UCSD-AML1 (cell line): ENCODE measurements at regions not wholly inside any gene's neighbourhood (a gene's known extent, or its start where the extent isn't known, plus 50 kb on each side); places are given as distances from the start of the nearest gene placed in this dataset.
A peak's percentile ranks its signal among the peaks of the same experiment; 100 is the strongest.

Experiments used
- DNase-seq: peaks from one replicate; lab custom pipeline; 2025; ENCODE audit not compliant: unreplicated experiment; lab: John Stamatoyannopoulos, UW

DNA sequence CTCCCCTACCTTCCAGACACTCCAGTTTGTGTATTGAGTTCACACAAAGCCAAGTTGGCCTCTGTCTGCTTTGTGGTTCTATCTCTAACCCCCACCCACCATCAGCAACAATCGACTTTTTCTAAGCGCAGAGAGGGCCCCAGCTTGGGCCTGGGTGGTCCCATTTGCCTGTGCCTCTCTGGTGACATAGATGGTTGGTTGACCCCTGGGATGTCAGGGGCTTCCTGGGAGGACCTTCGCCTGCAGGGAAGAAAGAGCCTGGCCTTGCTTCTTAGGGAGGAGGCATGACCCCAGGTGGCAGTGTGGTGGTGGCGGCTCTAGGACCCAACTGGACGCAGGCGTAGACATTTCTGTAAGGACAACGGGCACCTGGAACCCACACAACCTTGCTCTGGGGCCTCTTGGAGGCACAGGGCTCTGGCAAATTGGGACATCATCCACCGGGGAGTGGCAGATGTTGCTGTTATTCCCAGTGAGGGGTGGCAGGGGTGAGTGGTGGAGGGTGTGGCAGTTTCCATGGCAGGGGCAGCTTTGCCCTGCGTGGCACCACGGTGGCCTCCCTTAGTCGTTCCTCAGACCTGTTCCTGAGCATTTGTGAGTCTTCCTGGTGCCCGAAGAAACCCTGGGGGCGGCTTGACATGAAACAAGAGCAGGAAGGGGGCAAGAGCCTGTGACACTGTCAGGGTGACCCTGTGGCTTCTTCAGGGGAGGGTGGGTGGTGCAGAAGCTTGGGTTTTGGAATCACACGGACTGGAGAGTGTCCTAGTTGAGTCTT lies 171.0 kb upstream of the IER5L start:
- DNase-seq = no peak

DNA sequence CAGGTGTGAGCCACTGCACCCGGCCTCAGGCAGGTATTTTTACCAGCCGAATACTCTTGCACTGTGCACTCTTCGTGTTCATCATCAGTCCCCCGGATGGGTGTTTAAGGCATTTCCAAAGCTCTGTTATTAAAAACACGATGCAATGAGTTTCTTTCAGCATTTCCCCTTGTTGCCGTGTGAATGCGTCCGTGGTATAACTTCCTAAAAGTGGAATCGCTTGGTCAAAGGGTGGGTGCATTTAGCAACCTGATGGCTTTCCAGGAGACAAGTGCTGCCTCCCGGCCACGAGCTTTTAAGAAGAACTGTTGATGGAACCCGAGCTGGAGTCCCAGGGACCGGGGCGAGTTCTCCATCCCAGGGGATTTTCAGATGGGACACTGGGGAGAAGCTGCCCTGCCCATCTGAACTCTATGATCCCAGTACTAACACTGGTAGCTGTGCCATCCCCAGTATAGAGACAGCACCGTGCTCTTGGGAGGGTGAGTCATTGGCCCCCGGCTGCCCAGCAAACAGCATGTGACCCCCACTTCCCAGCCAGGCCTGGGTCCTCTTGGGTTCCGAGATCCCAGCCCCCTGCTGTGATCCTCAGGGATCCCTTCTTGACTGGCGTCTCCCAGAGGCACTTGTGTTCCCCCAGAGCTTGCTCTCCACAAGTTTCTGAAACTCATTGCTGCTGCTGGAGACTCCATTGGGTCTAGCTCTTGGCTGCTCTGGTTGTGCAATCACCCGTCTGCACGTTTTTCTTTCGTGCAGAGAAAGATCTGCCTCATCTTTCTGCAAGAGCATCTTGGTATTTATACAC lies 169.5 kb upstream of the IER5L start:
- no peak for DNase-seq

- no peak for DNase-seq
These were observed 168.0 kb upstream of the IER5L start for GRCh38 chr9:129346046-129346445.

GRCh38 chr9:129344641-129345495 lies 166.8 kb upstream of the IER5L start:
- no peak for DNase-seq

- peak; percentile 76 for DNase-seq
These were observed 165.6 kb upstream of the IER5L start for GRCh38 chr9:129343424-129344375.

GRCh38 chr9:129342591-129343423 lies 164.7 kb upstream of the IER5L start:
- DNase-seq = no peak

GRCh38 chr9:129341987-129342348 lies 163.9 kb upstream of the IER5L start:
- no peak for DNase-seq

DNA sequence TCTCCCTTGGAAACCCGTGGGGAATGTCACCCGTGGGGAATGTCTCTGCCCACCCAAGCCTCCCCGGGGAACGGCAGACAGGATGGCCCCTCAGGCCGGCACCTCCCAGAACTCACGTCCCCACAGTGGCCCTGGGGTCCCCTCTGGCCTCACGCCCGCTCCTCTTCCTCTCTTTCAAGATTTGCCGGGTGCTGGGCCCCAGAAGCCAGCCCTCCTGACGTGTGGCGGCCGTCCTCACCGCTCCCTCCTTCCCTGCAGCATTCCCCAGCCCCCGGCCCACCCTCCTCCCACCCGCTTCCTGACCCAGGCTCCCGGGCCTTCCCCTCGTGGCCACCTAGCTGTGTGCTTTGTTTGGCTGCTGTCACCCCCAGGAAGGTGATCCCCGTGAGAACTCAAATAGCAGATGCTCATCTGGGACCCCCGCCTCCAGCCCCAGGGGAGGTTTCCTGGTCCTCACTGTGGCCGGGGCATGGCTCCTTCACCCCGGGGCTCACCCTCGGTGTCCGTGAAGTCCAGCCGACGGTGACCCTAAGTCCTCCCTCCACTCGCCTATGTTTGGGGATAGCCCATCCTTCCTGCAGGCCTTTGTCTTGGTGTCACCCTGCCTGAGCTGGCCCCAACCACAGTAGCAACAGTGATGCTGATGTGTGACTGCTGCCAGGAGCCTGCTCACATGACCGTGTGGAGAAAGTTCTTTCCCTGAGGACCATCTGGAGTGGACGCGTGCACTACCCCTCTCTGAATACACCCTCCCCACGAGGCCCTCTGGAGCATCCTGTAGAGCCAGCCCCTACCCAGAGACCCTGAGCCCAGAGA lies 163.3 kb upstream of the IER5L start:
- DNase-seq = no peak

- no peak for DNase-seq
These were observed 162.5 kb upstream of the IER5L start for GRCh38 chr9:129340427-129341170.

DNA sequence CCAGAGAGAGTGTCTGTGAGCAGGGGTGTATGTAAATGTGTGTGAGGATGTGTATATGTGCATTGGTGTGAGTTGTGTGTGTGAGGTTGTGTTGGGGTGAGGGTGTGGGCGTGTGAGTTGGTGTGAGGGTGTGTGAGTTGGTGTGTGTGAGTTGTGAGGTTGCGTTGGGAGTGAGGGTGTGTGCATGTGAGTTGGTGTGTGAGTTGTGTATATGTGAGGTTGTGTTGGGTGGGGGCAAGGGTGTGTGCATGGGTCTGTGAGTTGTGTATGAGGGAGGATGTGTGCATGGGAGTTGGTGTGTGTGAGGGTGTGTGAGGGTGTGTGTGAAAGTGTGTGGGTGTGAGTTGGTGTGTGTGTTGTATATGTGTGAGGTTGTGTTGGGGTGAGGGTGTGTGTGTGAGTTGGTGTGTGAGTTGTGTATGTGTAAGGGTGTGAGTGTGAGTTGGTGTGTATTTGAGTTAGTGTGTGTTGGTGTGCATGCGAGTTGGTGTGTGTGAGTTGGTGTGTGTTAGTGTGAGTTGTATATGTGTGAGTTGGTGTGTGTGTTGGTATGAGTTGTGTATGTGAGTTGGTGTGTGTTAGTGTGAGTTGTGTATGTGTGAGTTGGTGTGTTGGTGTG lies 161.6 kb upstream of the IER5L start:
- DNase-seq = no peak

DNA sequence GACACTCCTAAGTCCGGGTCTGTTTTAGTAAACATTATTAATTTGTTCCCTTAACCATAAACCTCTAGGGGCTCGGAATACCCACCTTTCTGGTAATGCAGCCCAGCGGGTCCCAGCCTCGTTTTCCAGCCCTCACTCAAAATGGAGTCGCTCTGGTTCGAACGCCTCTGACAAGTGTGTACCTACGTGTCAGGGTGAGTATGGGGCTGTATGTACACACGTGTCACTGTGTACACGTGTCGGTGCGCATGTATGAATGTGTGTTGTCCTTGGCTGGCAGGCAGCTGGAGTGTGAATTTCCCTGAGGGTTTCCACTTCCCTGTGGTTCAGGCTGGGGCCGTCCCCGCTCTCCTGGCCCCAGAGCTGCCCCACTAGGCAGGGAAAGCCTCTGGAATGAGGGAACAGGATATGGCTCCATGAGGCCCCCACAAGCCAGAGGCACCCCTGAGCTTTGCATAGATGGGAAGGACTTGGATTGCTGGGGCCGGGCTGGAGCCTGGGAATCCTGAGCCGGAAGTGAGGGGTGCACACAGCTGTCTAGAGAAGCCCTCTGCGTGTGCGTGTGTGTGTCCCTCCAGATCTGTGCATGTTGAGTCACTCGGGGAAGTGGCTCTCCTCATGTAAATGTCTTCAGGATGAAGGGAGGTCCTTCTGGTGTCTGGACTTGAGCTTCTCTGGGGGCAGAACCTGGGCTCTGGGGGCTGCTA lies 160.8 kb upstream of the IER5L start:
- DNase-seq = no peak

- no peak for DNase-seq
These were observed 159.5 kb upstream of the IER5L start for GRCh38 chr9:129337336-129338140.

DNA sequence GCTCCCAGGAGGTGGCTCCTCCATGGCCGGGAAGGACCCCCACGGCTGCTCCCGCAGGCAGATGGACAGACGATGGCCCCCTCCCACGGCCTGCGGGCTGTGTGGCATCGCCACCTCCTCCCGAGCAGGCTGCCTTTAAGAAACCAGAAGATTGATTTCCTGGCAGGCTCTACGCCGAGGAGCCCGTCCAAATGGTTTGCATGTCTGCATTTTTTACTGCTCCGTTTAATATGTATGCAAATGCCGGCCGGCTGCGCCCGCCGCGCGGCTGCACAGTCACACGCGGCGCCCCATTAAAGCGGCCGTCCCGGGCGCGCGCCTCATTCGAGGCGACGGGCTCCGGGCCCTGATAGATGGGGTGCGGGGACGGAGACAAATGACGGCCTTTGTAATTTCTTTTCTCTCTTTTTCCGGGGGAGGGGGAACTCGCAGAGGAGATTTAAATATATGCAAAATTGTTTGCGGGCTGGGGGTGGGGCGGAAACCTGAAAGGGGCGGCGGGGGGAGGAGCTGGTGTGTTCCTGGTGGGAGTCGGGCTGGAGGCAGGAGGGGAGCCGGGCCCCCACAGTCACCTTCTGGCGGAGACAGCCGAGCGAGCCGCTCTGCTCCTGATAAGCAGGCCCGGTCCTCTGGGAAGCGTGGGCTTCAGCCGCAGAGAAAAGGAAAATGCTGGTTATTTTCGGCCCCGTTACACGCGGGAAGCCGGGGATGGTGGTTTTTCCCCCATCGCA lies 158.7 kb upstream of the IER5L start:
- DNase-seq = no peak

GRCh38 chr9:129336130-129336528 lies 158.1 kb upstream of the IER5L start:
- DNase-seq = no peak

GRCh38 chr9:129335464-129336129 lies 157.5 kb upstream of the IER5L start:
- DNase-seq = no peak
